ENCODE measurements at regions not wholly inside any gene's neighbourhood (a gene's known extent, or its start where the extent isn't known, plus 50 kb on each side); places are given as distances from the start of the nearest gene placed in this dataset.

- no peak for DNase-seq
These were observed 49.7 kb downstream of the CYRIA start for GRCh38 chr2:16615687-16616615.

GRCh38 chr2:16615246-16615645 is 50.4 kb downstream of the CYRIA start:
- DNase-seq = no peak

DNA sequence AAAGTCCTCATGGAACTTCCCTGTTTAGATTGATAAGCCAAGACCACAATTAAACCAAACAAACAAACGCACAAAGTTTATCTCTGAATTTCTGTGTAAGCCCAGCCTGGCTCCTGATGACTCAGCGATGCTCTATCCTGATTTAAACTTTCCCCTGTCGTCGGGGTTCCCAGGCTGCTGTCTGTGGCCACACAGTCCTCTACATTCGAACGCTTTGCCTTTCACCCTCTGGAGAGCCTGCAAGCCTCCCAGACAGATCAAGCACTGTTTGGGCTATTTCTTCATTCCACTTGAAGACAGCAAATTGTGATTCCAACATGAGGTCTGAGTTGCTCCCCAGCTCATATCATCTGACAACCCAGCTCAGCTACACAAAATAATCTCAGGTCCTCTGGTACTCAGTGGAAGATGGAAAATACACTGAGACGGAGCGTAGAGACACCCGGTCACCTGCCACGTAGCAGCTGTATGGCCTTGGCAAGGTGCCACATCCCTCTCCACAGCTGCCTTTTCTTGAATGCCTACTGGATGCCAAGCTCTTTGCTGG is 51.2 kb downstream of the CYRIA start:
- no peak for DNase-seq

DNA sequence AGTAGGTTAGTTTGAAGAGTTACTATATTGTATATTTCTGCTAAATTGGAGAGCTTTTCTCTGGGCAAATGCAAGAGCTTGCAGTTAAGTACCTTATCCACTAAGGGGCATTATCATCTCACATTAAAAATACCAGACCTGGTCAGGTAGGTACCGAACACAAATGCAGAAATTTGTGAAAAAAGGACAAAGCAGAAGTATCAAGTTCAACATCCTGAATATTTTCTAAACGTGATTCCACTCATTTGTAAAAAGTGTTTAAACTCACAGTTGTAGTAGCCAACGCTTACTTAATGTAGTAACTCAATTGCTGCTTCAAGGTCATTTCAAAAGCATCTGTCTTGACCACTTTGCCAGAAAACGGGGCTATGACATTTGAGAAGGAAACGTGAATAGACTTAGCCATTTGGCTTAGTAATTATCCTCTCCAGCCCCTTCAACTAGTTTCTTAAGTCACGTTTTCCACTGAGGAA is 52.1 kb downstream of the CYRIA start:
- DNase-seq = no peak

DNA sequence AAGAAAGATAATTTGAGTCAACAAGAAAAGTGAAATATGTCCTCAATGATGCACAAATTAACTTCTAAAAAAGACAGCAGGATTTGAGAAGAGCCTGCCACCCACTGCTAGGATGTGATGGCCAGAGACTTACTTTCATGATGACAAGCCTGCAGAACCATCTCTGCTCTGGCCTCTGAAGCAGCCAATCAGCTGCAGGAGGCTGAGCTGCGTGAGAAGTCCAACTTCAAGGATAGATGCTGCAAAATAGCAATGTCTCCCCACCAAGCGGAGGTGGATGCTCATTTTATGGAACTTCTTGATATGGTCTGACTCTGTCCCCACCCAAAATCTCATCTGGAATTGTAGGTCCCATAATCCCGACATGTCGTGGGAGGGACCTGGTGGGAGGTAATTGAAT is 53.1 kb downstream of the CYRIA start:
- DNase-seq = no peak

GRCh38 chr2:16609786-16610185 is 55.8 kb downstream of the CYRIA start:
- no peak for DNase-seq

GRCh38 chr2:16608661-16609643 is 56.7 kb downstream of the CYRIA start:
- peak; percentile 87 for DNase-seq

DNA sequence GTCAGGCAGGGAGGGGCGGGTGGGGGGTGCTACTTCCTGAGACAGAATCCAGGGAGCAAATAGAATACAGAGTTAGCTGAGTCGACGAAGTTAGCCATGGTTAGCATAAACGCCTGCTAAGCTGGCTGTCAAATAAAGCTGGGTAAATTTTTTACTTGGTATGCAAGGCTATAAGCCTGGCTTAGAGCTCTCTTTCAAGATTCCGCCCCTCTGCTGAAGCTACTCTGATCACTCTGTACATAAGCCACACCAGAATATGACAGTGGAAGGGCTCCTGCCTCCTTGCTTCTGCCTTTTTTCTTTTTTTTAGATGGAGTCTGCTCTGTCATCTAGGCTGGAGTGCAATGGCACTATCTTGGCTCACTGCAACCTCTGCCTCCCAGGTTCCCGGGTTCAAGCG is 58.3 kb downstream of the CYRIA start:
- DNase-seq = no peak

DNA sequence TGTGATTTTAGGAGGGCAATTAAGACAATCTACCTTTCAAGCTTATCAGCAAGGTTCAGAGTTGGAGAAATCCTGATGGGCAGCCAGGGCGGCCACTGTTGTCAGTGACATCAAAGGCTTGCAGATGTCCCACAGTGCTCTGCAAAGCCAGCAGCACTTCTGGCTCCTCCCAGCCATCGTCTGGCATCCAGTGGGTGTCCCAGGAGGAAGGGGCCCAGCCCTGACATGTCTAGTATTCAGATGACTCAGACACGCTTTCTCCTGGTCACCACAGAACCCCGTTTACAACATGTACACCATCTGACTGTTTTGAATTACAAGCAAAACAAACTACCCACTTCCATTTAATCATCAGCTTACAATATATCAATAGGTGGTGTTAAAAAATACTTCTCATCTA is 61.4 kb downstream of the CYRIA start:
- no peak for DNase-seq

- no peak for DNase-seq
These were observed 74.2 kb downstream of the CYRIA start for GRCh38 chr2:16591370-16591933.

DNA sequence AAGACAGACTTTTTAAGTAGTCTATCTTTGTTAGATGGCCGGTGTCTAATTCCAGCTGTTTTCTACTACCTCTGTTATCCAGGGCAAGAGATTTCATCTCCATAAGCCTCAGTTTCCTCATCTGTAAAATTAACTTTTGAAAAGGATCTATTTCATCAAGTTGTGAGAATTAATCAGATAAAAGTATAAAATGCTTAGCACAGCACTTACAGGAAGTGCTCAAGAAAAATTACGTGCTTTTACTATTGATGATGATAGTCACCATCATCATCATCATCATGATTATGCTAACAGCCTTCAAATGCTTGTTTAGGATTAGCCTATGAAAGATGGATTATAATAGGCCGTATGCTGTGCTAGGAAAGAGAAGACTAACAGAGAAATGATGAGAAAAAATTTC is 76.2 kb downstream of the CYRIA start:
- DNase-seq = no peak

- no peak for DNase-seq
These were observed 77.1 kb downstream of the CYRIA start for GRCh38 chr2:16588565-16588964.

DNA sequence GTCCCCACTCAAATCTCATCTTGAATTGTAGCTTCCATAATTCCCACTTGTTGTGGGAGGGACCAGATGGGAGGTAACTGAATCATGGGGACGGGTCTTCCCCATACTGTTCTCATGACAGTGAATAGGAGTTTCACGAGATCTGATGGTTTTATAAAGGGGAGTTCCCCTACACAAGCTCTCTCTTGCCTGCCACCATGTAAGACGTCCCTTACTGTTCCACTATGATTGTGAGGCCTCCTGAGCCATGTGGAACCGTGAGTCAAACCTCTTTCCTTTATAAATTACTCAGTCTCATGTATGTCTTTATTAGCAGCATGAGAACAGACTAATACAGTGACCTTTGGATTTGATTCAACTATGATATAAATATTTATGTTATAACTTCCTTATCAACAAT is 78.0 kb downstream of the CYRIA start:
- DNase-seq = no peak

DNA sequence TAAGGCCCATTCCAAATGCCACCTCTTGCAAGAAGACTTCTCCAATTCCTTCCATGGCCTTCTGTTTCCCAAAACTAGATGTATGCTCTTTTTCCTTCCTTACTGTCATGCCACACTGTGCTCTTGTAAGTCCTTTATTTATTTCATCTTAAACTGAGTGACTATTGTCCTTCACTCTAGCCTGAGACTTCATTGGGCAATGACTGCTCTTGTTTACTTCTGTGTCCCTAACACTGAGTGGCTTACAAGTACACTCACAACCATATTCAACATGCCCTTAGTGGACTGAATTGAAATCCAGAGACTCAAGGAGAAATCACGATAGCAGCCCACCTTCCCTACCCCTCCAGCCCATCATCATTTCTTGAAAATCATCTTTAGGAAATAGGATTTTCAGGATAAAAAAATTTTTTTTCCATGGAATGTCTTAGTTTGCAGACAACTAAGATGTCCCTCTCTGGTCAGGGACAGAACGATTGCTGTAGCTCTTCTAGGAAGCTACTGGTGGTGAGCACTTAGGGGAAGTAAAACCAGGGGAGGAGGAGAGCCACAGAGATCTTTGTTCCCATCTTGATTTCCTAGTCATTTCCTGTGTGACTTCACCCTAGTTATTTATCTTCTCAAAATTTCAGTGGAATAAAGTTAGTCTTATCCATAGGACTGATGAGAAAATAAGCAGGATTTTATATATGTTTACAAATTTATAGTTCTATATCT is 80.7 kb downstream of the CYRIA start:
- no peak for DNase-seq

GRCh38 chr2:16584084-16584483 is 81.5 kb downstream of the CYRIA start:
- DNase-seq = no peak

GRCh38 chr2:16581241-16581640 is 84.4 kb downstream of the CYRIA start:
- no peak for DNase-seq

- no peak for DNase-seq
These were observed 87.6 kb downstream of the CYRIA start for GRCh38 chr2:16578081-16578480.

- DNase-seq = no peak
These were observed 95.1 kb downstream of the CYRIA start for GRCh38 chr2:16570516-16570915.

- no peak for DNase-seq
These were observed 96.4 kb downstream of the CYRIA start for GRCh38 chr2:16568998-16569784.

GRCh38 chr2:16566701-16567100 is 98.9 kb downstream of the CYRIA start:
- no peak for DNase-seq

DNA sequence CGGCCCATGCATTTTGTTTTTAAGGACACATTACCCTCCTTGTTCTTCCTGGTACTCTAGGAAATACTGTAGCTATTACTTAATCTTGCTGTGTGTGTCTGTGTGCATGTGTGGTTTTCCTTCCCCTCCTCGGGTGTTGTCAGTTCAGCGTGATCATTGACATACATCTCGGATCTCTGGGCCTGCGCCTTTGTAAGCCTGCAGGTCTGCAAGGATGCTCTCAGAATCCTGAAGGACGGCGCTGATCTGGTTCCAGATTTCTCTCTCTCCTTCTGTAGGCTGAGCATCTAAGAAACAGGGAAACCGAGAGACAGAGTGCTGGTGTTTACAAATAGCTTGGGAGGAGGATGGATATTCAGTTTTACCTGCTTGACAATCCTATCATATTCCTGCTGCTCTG is 100.2 kb downstream of the CYRIA start:
- DNase-seq = no peak
